ENCODE measurements at regions not wholly inside any gene's neighbourhood (a gene's known extent, or its start where the extent isn't known, plus 50 kb on each side); places are given as distances from the start of the nearest gene placed in this dataset.

- TF ChIP-seq EZH2 (IDR thresholded peaks at IDR 0.05; ENCODE audit: borderline replicate concordance, low read length) (no peak), CTCF (IDR thresholded peaks at IDR 0.05; ENCODE audit: low read length) (no peak)
Measured at GRCh38 chr16:35516551-35516950, 2057.1 kb downstream of the TP53TG3F start.

All from OCI-LY1 (cell line).